ENCODE measurements at regions not wholly inside any gene's neighbourhood (a gene's known extent, or its start where the extent isn't known, plus 50 kb on each side); places are given as distances from the start of the nearest gene placed in this dataset.

DNA sequence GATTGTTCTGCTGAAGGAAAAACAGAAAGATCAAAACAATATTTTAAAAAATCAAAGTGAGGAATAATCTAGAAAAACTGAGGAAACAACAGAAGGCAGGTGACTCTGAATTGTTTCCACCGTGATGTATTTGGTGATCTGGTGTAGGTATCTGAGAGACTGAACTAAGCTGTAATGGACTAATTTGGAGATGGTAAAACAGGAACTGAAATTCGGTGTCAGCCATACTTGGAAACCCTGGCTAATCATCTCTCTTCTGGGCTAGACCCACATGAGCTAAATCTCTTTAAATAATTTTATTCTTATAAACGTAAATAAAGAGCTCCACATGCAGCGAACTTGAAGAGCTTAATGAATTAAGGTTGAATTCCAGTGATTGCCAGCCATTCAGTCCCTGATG is 1226.1 kb downstream of the NCAM2 start:
- no peaks in the 10 kb centered on the region for H3K9me3 ChIP-seq
- WGBS, 2 donors = 81 to 82% methylated on average over 4 of the region's 4 CpGs
- TF ChIP-seq, protein P1, sequence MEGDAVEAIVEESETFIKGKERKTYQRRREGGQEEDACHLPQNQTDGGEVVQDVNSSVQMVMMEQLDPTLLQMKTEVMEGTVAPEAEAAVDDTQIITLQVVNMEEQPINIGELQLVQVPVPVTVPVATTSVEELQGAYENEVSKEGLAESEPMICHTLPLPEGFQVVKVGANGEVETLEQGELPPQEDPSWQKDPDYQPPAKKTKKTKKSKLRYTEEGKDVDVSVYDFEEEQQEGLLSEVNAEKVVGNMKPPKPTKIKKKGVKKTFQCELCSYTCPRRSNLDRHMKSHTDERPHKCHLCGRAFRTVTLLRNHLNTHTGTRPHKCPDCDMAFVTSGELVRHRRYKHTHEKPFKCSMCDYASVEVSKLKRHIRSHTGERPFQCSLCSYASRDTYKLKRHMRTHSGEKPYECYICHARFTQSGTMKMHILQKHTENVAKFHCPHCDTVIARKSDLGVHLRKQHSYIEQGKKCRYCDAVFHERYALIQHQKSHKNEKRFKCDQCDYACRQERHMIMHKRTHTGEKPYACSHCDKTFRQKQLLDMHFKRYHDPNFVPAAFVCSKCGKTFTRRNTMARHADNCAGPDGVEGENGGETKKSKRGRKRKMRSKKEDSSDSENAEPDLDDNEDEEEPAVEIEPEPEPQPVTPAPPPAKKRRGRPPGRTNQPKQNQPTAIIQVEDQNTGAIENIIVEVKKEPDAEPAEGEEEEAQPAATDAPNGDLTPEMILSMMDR (IDR thresholded peaks at IDR 0.05) = no peak
- TF ChIP-seq POLR2A (IDR thresholded peaks at IDR 0.05) = no peak
- TF ChIP-seq EP300 (IDR thresholded peaks at IDR 0.05) = no peak
- no peak for TF ChIP-seq POLR2AphosphoS5 (IDR thresholded peaks at IDR 0.05)

DNA sequence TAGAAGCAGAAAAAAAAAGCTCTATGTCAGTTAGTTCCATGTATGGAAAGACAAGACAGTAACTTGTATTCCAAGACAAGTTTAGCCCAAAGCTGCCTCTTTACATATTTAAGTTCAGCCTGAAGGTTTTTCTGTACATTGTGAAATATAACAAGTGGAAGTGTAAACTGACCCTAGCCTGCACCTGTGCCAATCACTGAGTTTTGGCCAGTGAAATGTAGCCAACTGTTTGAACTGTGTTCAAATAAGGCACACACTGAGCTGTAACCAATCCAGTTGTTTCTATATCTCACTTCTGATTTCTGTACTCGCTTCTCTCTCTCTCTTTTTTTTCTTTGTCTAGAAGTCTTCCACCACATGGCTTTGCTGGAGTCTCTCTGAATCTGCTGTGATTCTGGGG is 1227.1 kb downstream of the NCAM2 start:
- Histone ChIP-seq H3K4me3 (no peak overlapping the region), H3K27me3 (no peaks in the 10 kb centered on the region), H3K27ac (no peak overlapping the region), H3K9me3 (no peaks in the 10 kb centered on the region), H3K36me3 (no peaks in the 10 kb centered on the region), H3K4me1 (no peaks in the 10 kb centered on the region)
- TF ChIP-seq POLR2AphosphoS5 (IDR thresholded peaks at IDR 0.05) (no peak), EP300 (IDR thresholded peaks at IDR 0.05) (no peak), POLR2A (IDR thresholded peaks at IDR 0.05) (no peak)
- TF ChIP-seq, protein P1 (IDR thresholded peaks at IDR 0.05) = no peak
- no peak for DNase-seq
- 55 to 64% methylated on average over 1 of the region's 1 CpG for WGBS, 2 donors
- ATAC-seq (ENCODE audit: low FRiP score in 2 of 2) = no peak

More for the DNA sequence above, 1226.1 kb downstream of the NCAM2 start:
- Histone ChIP-seq H3K27ac (no peak overlapping the region), H3K27me3 (no peaks in the 10 kb centered on the region), H3K4me3 (no peak overlapping the region), H3K36me3 (no peaks in the 10 kb centered on the region), H3K4me1 (no peaks in the 10 kb centered on the region)
- DNase-seq (no peak), ATAC-seq (ENCODE audit: low FRiP score in 2 of 2) (no peak)

DNA sequence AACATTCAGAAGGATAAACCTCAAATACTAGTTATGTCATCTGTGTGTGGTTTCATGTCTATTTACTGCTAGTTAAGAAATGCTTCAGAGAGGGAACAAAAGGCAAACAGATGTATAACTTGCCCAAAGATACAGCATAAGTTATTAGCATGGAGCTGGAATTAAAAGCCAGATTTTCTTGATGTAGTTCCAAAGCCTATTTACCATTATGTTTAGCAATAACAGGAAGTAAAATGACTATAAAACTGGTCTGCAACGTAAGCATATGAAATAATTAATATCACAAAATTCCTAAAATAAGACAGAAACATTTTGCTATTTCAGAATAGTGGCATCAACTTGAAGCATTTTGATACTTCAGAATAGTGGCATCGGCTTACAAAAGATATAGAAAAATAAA is 1232.8 kb downstream of the NCAM2 start:
- WGBS, 2 donors = 68 to 75% methylated on average over 2 of the region's 2 CpGs
- no peaks in the 10 kb centered on the region for H3K9me3 ChIP-seq
- no peak for DNase-seq

DNA sequence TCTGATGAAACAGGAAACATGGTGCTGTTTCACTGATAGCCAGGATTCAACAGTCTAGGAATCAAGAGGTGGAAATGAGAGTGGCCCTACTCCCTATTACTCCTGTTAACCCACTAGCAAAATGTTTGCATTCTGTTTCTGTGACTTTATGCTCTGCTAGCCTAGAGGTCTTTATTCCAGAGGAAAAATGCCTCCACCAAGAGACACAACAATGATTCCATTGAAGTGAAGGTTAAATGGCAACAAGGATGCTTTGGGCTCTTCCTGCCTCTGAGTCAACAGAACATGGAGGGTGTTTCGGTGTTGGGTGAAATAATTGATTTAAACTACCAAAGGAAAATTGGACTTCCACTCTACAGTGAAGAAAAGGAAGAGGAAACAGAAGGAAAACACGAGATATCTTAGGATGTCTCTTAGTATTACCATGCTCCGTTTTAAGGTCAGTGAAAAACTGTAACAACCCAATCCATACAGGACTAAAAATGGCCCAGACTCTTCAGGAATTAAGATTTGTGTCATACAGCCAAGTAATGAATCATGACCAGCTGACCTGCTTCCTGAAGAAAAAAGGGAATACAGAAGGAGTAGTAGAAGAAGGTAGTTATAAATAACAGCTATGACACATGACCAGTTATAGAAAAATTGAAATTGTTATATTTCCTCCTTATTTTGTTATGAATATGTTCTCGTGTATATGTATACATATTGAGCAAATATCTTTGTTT is 1237.8 kb downstream of the NCAM2 start:
- DNase-seq (no peak), ATAC-seq (ENCODE audit: low FRiP score in 2 of 2) (no peak)
- Histone ChIP-seq H3K36me3 (no peaks in the 10 kb centered on the region), H3K27me3 (no peaks in the 10 kb centered on the region), H3K9me3 (no peaks in the 10 kb centered on the region), H3K27ac (no peak overlapping the region), H3K4me1 (no peaks in the 10 kb centered on the region), H3K4me3 (no peak overlapping the region)
- TF ChIP-seq POLR2A (IDR thresholded peaks at IDR 0.05) = no peak
- TF ChIP-seq, protein P1 (IDR thresholded peaks at IDR 0.05) = no peak
- TF ChIP-seq POLR2AphosphoS5 (IDR thresholded peaks at IDR 0.05) = no peak
- no peak for TF ChIP-seq EP300 (IDR thresholded peaks at IDR 0.05)
- 58 to 72% methylated on average over 4 of the region's 4 CpGs for whole genome bisulfite sequencing, 2 donors

More for the DNA sequence above, 1232.8 kb downstream of the NCAM2 start:
- Histone ChIP-seq H3K27me3 (no peaks in the 10 kb centered on the region), H3K4me1 (no peaks in the 10 kb centered on the region), H3K4me3 (no peak overlapping the region), H3K36me3 (no peaks in the 10 kb centered on the region), H3K27ac (no peak overlapping the region)
- no peak for TF ChIP-seq EP300 (IDR thresholded peaks at IDR 0.05)
- TF ChIP-seq, protein P1 (IDR thresholded peaks at IDR 0.05) = no peak
- no peak for TF ChIP-seq POLR2AphosphoS5 (IDR thresholded peaks at IDR 0.05)
- TF ChIP-seq POLR2A (IDR thresholded peaks at IDR 0.05) = no peak
- no peak for ATAC-seq (ENCODE audit: low FRiP score in 2 of 2)

DNA sequence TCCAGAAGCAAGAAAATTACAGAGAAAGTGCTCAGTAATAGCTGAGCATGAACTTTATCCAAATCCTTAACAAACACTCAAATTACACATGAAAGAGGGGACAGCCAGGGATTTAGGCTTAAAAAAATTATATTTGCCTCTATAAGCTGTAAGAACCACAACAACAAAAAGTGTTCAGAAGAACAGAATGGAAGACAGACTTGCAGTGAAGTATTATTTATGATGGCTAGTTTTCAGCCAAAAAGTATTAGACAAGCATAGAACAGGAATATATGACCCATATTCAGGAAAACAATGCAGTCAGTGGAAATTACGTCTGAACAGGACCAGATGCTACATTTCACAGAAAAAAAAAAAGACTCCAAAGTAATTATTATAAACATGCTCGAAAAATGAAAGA is 1246.3 kb downstream of the NCAM2 start:
- Histone ChIP-seq H3K36me3 (no peaks in the 10 kb centered on the region), H3K9me3 (no peaks in the 10 kb centered on the region), H3K27ac (no peak overlapping the region), H3K27me3 (no peaks in the 10 kb centered on the region), H3K4me3 (no peak overlapping the region), H3K4me1 (no peaks in the 10 kb centered on the region)
- ATAC-seq (ENCODE audit: low FRiP score in 2 of 2) (no peak), DNase-seq (no peak)
- WGBS, 2 donors = 40 to 53% methylated on average over 2 of the region's 2 CpGs
- TF ChIP-seq POLR2AphosphoS5 (IDR thresholded peaks at IDR 0.05) (no peak), POLR2A (IDR thresholded peaks at IDR 0.05) (no peak), EP300 (IDR thresholded peaks at IDR 0.05) (no peak)
- TF ChIP-seq, protein P1 (IDR thresholded peaks at IDR 0.05) = no peak

Measured in upper lobe of left lung (tissue), 6 donors.